ENCODE measurements at regions not wholly inside any gene's neighbourhood (a gene's known extent, or its start where the extent isn't known, plus 50 kb on each side); places are given as distances from the start of the nearest gene placed in this dataset.
"Not testable (repeated sequence)": the region's sequence is repeated elsewhere in the genome, so short reads cannot be mapped to it uniquely, and the experiment has no call there.

GRCh38 chr2:57218206-57218605, 828.4 kb upstream of the VRK2 start:
- DNase-seq (ENCODE audit: extremely low read depth, low read depth): no peak
- no peak for TF ChIP-seq CTCF (IDR thresholded peaks at IDR 0.05; ENCODE audit: low read depth, low read length)

GRCh38 chr2:57229706-57230105, 816.9 kb upstream of the VRK2 start:
- not testable (repeated sequence) for DNase-seq (ENCODE audit: extremely low read depth, low read depth)

- DNase-seq (ENCODE audit: extremely low read depth, low read depth): not testable (repeated sequence)
These were observed 814.3 kb upstream of the VRK2 start for GRCh38 chr2:57232341-57232740.

GRCh38 chr2:57251495-57251894, 795.1 kb upstream of the VRK2 start:
- not testable (repeated sequence) for DNase-seq (ENCODE audit: extremely low read depth, low read depth)

- DNase-seq (ENCODE audit: extremely low read depth, low read depth): not testable (repeated sequence)
These were observed 770.2 kb upstream of the VRK2 start for GRCh38 chr2:57276408-57276807.

GRCh38 chr2:57278451-57278850, 768.2 kb upstream of the VRK2 start:
- DNase-seq (ENCODE audit: extremely low read depth, low read depth): no peak
- TF ChIP-seq CTCF (IDR thresholded peaks at IDR 0.05; ENCODE audit: low read depth, low read length): no peak

GRCh38 chr2:57291209-57291608, 755.4 kb upstream of the VRK2 start:
- DNase-seq (ENCODE audit: extremely low read depth, low read depth): no peak
- TF ChIP-seq CTCF (IDR thresholded peaks at IDR 0.05; ENCODE audit: low read depth, low read length): no peak

GRCh38 chr2:57296795-57297517, 749.6 kb upstream of the VRK2 start:
- DNase-seq (ENCODE audit: extremely low read depth, low read depth): no peak
- no peak for TF ChIP-seq CTCF (IDR thresholded peaks at IDR 0.05; ENCODE audit: low read depth, low read length)

- DNase-seq (ENCODE audit: extremely low read depth, low read depth): no peak
- TF ChIP-seq CTCF (IDR thresholded peaks at IDR 0.05; ENCODE audit: low read depth, low read length): no peak
These were observed 732.9 kb upstream of the VRK2 start for GRCh38 chr2:57313678-57314077.

GRCh38 chr2:57314682-57315081, 731.9 kb upstream of the VRK2 start:
- no peak for TF ChIP-seq CTCF (IDR thresholded peaks at IDR 0.05; ENCODE audit: low read depth, low read length)
- no peak for DNase-seq (ENCODE audit: extremely low read depth, low read depth)

Measured in AG09319 (cell line).